Activated CD4-positive, alpha-beta T cell treated with anti-CD3 and anti-CD28 coated beads, Interleukin-2, amount 50 U/mL, for 24 hours (primary cell): ENCODE measurements at regions not wholly inside any gene's neighbourhood (a gene's known extent, or its start where the extent isn't known, plus 50 kb on each side); places are given as distances from the start of the nearest gene placed in this dataset.
"Not testable (repeated sequence)": the region's sequence is repeated elsewhere in the genome, so short reads cannot be mapped to it uniquely, and the experiment has no call there.

Experiments
- DNase-seq, 2 donors: peaks; one replicate each; pipeline ENCODE4 v3.0.0-alpha.2; 2020; ENCODE audit warnings: low read depth in 1 of 2, low spot score in 1 of 2

DNA sequence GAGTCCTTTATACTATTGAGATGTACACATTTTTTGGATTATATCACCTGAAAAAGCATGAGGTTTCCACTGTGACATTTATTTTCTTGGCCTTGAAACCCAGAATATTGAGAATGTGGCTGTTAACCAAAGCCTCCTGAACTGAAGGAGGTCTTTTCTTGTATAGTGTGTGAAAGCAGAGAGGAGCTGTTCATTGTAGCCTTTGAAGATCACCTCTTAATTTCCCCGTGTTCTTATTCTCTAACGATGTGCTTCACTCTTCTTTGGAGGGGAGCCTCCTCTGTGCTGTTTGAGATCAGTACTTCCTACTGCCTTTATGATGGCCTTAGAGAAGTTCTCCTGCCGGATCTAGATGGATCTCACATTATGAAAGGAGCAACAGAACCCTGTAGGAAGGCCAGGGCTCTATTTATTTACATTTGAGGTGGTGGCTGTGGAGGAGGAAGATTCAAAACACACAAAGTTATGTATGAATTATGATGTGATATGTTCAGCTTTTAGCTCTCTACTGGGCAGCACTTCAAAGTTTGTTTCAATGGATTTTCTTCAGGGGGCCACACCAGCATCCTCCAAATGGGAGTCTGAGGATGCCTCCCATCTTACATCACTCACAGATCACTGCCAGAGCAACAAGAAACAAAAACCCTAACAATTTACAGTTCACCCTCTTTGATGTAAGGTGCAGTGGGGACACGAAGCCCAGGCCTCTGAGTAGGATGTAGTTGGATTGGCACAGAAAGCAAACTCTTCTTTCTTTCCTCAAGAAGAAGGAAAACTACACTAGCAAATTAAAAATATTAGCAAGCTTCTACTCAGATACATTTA, 322.3 kb downstream of the DLEU7 start:
- DNase-seq = no peak

DNA sequence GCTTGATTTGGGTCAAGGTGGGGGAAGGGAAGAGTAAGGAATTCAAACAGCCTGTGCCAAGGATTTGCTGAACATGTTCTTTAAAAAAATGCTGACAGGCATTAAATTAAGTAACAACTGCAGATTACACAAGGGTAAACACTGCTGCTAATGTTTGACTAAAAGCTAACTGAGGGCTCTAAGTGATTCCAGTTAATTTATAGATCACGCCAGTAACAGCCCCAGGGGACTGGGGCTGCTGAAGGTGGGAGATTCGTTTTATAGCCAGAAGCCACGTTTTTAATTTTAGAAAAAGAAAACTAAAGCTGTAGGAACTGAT, 321.7 kb downstream of the DLEU7 start:
- DNase-seq = no peak

DNA sequence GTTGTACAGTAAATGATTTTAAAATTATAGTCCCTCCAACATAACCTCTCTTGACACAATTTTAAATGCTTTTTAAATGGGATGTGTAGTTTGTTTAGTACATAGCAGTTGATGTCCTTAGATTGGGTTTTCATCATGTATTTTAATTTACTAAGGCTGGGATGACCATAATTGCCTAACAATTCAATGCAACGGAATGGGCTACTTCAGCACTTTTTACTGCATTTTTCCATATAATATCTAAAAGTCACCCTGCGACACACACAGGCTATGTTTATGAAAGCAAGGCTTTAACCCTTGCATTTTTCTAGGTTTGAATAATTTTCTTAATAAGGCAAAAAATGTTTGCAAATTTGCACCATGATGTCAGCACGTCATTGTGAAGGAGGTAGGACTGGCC, 321.0 kb downstream of the DLEU7 start:
- DNase-seq = no peak

DNA sequence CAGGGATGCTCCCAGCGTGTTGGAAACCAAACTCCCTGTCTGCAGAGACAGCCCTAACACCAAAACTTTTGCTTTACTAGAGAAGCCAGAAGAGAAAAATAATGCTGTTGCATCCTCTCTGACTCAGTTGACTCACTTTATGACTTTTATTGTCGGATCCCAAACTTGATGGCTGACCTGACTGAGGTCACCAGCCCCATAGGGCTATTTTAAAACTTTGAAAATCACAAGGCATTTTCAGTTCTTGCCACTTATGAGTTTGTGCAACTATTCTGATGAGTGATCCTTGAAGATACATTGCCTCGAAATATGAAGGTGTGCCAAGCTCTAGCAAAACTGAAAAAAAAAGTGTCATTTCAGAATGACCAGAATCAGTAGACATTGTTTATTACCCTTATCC, 320.2 kb downstream of the DLEU7 start:
- DNase-seq = no peak

DNA sequence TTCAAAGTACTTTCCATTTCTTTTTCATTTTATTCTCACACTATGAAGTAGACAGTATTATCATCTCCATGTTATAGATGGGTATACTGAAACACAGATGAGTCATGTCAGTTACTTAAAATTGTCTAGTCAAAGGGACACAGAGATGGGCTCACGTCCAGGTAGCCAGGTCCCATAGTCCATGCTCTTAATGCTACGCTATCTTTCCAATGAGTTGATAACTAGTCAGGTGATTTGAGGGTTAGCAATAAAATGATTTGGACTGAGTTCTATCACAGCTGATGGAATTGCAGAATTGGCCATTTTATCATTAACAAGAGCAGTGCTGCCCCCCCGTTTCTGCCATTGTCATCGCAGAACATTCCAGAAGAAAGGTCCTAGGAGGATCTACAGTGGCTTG, 318.9 kb downstream of the DLEU7 start:
- no peak for DNase-seq

DNA sequence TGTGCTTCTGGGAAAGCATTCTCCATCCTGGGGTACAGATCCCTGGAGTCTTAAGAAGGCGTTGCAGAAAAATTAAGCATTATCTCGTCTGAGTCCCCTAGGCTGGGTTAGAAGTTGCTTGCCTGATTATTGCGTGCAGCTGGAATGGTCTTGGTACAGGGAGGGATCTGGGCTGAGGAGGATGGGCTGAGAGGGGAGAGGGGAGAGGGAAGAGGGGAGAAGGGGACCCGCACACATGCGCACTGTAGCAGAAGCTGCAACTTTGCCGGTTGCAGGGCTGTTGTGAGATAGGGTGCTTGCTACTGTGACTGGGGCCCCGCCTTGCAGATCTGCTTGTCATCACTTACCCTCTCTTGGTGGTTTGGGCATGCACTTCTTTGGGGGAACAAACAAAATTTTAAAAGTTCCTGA, 316.8 kb downstream of the DLEU7 start:
- DNase-seq = no peak

DNA sequence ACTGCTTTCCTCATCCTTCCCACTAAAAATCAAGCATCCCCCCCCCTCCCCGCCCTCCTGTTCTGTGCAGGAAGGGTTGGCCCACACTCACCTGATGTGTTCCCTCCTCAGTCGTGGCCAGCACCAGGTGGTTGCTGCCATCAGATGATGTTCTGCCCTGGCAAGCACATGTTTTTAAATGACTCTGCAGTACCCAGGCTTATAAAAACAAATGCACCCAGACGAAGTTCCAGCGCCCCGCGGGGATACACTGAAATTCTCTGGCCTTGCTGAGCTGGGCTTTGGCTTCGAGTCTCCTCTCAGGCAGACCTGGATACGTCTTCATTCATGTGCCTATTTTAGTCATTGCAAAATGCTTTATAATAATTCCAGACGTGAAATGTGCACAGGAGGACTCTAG, 316.3 kb downstream of the DLEU7 start:
- no peak for DNase-seq

DNA sequence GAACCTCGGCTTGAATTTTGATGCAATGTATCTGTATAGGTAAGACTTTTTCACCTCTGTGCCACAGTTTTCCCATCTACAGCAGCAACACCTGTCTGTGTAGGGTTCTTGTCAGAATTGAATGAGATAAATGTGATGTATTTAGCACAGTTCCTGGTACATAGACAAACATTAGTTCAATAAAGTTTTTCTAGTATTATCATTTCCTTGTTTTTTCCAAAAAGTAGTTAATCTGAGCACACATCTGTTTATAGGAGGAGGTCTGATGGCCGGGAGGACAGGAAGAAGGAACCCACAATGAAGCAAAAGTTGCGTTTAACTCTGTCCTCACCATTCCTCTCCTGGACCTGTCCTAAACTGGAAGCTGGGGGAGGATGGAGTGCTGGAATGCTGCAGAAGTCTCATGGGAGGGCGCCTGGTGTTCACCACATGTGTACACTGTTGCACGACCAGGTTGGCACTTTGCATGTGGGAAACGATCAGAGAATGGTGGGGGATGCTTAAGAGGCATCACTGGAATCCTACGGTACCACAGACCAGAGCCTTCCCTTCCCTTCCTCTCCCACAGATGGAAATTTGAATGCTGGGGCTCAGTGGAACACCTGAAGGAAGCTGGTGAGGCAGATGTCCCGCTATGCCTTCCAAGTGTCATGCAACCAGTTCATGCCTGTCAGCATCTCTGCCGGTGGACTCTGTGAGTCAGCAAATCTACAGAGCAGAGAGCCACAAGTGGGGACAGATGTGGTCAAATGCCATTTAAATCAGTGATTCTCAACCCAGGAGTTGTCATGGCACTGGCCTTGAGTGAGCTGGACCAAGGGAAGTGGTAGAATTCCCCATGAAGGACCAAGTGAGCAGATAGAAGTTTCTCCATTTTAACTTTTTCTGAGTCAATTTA, 315.6 kb downstream of the DLEU7 start:
- no peak for DNase-seq

DNA sequence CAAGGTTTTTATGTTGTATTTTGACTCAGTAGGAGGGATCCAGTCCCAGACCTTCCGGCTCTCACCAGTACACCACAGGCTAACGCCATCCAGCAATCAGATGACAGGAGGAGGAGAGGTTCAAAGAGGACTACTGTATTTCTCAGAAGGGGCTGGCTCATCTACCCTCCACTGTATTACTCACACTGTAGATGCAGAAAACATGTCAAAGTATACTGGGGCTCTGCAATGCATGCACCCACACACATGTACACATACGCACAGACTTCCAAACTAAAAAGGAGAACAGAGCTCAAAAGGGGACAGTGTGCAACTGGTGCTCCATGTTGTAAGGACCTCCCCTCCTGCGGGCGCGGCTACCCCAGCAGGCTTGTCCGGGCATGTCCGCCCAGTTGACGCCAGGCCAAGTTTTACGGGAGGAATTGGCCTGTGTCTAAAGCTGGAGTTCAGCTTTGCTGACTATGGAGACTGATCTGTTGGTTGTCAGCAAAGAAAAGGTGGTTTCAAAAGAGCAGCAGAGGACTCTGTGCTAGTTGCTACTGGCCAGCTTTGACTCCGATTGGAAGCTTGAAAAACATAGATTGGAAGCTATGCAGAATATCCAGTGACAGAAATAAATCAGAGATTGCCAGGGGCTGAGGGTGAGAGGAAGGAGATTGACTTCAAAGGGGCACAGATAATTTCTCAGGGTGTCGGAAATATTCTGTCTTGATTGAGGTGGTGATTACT, 314.2 kb downstream of the DLEU7 start:
- no peak for DNase-seq

DNA sequence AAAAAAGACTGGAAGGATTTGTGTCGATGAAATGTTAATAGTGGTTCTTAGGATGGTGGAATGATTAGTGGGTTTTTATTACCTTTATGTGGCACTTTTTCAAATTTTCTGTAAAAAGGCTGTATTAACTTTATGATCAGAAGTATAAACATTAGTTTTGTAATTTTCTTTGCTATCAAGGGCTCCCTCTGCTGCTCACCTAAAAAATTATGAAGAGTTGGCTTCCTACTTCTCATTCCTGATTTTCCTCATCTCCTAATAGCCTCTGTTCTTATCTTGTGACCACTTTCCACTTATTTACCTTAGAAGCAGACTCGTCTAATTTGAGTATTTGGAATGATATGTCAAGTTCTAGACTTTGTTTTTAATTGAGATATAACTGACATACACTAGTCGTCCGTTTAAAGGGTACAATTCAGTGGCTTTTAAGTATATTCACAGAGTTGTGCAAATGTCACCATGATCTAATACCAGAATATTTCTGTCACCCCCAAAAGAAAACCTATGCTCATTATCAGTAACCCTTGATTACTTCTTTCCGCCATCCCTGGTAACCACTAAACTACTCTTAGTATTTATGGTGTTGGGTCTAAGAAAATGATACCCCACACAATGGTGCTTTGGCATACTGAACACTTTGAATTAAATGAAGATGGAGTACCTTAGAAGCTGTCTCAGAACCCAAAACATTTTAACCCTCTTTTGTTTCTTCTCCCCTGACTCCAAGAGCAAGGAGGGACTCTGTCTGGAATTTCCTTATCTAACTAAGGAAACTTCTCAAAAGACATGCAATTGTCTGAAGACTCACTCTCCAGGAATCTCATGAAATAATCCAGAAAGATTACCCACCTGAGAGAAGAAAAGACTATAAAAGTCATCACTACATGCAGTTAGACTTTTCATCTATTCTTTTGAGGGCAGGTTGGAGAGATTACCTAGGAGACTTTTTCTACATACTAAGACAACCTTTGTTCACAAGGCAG, 311.3 kb downstream of the DLEU7 start:
- no peak for DNase-seq

DNA sequence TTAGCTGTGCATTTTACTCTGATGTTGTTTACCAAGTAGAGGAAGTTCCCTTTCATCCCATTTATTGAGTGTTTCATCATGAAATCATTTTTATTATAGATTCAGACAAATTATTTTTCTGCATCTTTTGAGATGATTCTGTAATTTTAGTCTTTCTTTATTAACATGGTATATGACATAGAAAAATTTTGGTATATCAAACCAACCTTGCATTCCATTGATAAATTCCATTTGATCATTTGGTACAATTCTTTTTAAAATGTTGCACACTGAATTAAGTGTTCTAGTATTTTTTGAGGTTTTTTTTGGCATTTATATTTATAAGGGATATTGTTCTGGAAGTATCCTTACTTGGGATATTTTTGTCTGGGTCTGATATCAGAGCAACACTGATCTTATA, 308.4 kb downstream of the DLEU7 start:
- DNase-seq = no peak

DNA sequence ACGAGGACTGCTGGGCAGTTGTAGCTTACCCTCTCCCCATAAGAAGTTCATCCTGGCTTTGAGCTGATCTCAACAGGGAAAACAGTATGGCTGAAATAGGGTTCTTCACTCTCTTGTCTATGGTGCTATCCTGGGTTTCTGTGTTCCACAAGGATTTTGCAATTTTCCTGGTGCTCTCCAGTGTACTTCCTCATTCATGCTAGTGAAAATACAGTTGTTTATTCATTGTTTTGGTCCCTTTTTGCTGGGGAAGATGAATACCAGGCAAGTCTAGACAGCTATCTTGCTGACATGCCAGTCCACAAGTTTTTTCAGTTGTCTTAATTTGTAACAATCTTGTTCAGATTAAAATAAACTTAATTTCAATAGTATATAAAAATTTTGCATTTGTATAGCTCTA, 306.5 kb downstream of the DLEU7 start:
- no peak for DNase-seq

DNA sequence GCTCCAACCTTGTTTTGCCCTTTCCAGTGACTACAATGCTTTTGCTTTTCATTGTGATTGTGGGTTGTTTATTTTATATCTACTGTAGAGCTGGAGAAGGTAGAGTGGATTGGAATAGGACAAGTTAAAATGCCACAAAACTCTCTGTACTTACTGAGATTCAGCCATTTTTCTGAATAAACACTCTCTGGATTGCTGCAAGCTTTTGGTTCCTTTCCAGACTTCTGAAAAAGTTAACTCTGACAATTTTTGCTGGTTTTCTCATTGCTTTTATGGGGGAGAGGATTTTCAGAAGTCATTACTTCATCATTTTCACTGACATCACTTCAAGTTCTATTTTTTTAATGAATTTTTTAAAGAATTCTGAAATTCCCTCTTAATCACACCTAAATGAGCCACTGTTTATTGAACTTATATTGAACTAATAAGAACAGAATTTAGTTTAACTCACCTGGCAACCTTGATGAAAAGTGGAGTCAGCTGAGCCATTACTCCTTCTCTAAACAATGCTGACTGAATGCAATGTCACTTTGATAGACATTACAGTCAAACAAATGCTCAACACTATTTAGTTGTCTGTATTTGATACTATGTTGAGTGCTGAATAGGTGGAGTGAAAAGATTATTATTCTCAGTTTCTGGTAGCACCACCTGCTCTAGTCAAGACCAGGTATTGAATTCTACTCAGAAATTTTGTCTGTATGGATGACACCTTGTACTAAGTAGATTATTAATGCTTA, 303.5 kb downstream of the DLEU7 start:
- DNase-seq = no peak

DNA sequence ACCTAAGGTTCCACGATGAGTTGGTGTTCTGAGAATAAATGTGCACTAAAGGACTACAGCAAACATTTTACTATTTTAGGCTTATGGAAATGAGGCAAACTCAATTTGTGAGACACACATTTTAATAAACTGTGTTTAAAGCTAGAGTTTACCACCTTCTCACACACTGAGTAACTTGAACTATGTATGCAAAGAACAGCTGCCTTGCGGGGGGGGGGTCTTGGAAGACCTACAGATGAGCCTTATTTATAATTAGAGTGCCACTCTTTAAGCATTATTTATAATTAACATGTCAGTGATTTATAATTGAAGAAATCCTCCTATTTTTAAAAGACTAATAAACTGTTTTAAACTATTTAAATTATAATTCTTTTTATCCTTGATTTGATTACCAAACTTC, 300.4 kb downstream of the DLEU7 start:
- DNase-seq = no peak

DNA sequence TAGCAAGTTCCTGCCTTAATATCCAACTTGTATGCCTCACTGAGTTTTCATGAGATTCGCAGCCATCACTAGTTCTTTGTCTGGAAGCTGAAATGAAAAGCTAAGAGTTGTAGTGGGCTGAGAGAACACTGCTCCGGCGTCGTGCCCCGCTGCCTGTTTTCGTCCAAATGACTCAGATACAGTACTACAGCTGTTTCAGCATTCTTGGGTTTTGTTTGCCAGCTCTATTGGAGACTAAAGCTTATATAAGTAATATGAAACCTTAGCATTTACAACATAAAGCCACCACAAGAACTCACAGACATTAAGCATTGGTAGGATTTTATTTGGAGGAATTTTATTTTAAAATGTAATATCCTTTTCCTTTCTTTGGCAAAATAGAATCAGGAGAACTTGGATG, 299.7 kb downstream of the DLEU7 start:
- DNase-seq = no peak

DNA sequence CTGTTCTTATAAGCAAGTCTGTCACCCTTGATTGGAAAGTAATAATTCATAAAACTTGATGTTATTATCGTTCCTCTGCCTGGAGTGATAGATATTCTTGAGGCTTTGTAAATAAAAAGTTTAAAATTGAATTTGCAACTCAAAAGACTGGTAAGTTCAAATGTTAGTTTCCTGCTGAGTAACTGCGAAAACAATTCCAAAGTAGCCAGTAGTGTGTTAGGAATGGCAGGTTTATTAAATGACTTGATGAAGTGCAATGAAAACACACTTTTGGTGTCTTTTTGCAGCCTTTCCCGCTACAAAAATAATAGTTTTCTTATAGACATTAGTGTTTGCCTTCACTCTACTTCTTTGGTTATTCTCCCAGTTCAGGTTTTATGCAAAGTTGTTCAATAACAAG, 299.3 kb downstream of the DLEU7 start:
- DNase-seq = no peak

DNA sequence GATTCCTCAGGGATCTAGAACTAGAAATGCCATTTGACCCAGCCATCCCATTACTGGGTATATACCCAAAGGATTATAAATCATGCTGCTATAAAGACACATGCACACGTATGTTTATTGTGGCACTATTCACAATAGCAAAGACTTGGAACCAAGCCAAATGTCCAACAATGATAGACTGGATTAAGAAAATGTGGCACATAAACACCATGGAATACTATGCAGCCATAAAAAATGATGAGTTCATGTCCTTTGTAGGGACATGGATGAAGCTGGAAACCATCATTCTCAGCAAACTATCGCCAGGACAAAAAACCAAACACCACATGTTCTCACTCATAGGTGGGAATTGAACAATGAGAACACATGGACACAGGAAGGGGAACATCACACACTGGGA, 296.3 kb downstream of the DLEU7 start:
- not testable (repeated sequence) for DNase-seq

DNA sequence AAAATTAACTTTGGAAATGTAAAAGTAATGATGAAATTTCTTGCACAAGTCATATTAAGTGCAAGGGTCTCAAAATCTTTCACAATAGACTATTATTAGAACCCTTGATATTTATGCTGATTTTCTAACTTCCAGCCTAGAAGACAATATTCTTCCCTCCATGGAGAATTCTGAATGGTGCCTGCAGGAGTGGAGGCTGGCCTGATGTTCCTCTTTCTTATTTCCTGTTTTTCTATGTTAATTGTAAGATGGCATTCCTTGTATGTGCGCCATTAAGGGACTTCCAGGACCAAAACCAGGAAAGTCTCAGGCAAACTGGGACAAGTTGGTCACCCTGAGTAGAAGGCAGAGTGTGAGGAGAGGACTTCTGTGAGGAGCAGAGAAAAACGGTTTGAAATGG, 294.9 kb downstream of the DLEU7 start:
- no peak for DNase-seq

DNA sequence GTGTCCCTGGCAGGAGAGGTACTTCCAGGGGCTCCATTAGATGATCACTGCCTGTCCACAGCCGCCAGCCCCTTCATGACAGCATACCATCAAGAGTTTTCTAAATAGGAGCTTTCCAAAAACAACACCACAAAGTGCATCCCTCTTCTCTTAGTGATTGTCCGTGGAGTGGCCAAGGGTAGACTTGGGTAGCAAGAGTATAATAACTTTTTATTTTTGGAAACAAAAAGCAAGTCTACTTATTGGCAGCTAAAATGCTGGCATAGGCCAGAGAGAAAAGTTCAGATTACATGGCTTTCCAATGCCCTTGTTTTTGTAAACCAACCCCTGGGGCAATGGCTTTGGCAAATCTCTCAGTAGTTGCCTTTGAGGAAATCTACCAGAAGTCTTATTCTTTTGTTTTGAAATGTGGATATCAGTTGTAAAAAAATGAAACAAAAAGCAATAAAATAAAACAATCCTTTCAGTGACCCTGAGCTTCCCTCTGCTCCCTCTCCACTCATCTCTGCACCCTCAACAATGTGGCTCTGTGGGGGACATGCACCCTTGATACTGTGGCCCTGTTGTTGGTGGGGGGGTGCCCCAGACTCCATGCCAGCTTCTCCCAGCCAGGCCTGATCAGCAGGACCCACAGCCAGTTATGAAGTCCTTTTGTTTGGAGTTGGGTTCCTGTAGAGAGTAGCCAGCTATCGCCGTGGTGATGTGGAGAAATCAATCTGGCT, 294.1 kb downstream of the DLEU7 start:
- no peak for DNase-seq
